ENCODE measurements at regions not wholly inside any gene's neighbourhood (a gene's known extent, or its start where the extent isn't known, plus 50 kb on each side); places are given as distances from the start of the nearest gene placed in this dataset.

GRCh38 chr5:136674178-136674577 lies 308.8 kb upstream of the TRPC7 start:
- no peak for TF ChIP-seq CTCF (IDR thresholded peaks at IDR 0.05)
- TF ChIP-seq POLR2A (IDR thresholded peaks at IDR 0.05; ENCODE audit: low read length): no peak
- TF ChIP-seq RNF2 (IDR thresholded peaks at IDR 0.05; ENCODE audit: borderline replicate concordance, low read depth): no peak
- TF ChIP-seq, protein P1, sequence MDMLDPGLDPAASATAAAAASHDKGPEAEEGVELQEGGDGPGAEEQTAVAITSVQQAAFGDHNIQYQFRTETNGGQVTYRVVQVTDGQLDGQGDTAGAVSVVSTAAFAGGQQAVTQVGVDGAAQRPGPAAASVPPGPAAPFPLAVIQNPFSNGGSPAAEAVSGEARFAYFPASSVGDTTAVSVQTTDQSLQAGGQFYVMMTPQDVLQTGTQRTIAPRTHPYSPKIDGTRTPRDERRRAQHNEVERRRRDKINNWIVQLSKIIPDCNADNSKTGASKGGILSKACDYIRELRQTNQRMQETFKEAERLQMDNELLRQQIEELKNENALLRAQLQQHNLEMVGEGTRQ (IDR thresholded peaks at IDR 0.05): no peak
- no peak for TF ChIP-seq EP300 (IDR thresholded peaks at IDR 0.05)
- no peak for TF ChIP-seq PHF8 (IDR thresholded peaks at IDR 0.05; ENCODE audit: borderline replicate concordance, low read depth)
- no peak for TF ChIP-seq POLR2AphosphoS2 (conservative IDR thresholded peaks at IDR 0.05; ENCODE audit: low read length)

Data from A549 (cell line).